ENCODE measurements at regions not wholly inside any gene's neighbourhood (a gene's known extent, or its start where the extent isn't known, plus 50 kb on each side); places are given as distances from the start of the nearest gene placed in this dataset.

DNA sequence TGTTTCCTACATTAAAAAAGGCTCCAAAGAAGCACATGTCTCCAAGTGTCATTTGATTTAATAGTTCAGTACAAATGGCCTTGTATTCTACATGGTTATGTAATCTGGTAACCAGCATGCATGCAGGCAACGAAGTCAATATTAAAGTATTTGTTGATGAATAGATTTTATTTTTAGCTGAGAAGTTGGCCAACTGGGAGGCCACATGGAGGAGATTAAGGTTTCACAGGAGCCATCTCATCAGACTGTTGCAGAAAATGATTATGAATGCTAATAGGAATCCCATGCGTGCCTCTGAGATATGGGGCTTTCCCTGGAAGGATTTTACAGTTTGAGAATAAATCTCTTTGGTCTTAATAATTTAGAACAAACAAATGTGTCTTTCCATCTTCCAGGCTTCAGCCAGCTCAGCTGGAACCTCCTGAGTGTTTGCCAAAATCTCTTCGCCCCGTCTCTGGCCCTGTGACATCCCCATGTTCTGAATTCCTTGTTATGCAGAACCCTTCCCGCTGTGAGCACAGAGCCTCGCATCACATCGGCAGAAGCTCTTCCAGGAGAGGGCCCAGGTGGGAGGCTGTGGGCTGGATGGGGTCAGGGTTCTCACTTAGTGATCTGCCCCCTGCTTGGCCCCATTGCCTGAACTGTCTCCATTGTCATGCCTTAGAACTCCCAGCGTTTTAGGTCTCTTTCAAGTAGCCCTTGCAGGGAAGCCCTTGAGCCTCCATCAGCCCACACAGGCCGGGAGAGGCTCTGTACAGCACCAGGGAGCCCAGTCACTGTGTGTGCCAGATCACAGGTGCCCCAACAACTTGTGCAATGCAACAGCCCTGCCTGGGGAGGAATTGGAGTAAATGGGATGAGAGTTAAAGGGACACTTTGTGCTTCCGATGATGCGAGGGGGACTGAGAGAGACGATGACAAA lies 190.5 kb upstream of the TWIST2 start:
- Mint-ChIP-seq H3K4me1 (ENCODE audit: low read depth) (no peaks in the 10 kb centered on the region), H3K27me3 (ENCODE audit: low read depth) (peaks cover 13% of the 10 kb centered on the region), H3K4me3 (ENCODE audit: unreplicated experiment) (no peak overlapping the region), H3K27ac (ENCODE audit: unreplicated experiment) (no peak overlapping the region), H3K36me3 (ENCODE audit: low read depth) (peaks cover 6% of the 10 kb centered on the region), H3K9me3 (ENCODE audit: low read depth) (peaks cover 4% of the 10 kb centered on the region)
- DNase-seq (ENCODE audit: low spot score), result no peak
- TF ChIP-seq, protein P1, sequence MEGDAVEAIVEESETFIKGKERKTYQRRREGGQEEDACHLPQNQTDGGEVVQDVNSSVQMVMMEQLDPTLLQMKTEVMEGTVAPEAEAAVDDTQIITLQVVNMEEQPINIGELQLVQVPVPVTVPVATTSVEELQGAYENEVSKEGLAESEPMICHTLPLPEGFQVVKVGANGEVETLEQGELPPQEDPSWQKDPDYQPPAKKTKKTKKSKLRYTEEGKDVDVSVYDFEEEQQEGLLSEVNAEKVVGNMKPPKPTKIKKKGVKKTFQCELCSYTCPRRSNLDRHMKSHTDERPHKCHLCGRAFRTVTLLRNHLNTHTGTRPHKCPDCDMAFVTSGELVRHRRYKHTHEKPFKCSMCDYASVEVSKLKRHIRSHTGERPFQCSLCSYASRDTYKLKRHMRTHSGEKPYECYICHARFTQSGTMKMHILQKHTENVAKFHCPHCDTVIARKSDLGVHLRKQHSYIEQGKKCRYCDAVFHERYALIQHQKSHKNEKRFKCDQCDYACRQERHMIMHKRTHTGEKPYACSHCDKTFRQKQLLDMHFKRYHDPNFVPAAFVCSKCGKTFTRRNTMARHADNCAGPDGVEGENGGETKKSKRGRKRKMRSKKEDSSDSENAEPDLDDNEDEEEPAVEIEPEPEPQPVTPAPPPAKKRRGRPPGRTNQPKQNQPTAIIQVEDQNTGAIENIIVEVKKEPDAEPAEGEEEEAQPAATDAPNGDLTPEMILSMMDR (IDR thresholded peaks at IDR 0.05), result no peak

DNA sequence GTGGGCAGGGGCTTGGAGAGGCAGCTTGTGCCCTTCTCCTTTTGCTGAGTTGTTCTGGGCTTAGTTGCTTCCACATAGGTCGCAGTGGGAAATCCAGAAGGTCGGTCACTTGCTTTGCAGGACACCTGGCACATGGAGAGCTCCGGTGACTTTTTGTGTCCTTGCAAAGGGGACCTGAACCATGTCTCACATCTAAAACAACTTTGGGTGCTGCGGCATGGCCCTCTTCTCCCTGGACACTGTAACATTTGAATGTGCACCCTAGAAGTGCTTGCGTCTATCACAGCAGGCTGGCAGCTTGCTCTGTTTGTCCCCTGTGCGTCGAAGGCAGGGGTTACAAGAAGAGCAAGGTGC lies 189.9 kb upstream of the TWIST2 start:
- TF ChIP-seq, protein P1 (IDR thresholded peaks at IDR 0.05), result no peak
- H3K9me3 Mint-ChIP-seq (ENCODE audit: low read depth), result peaks cover 4% of the 10 kb centered on the region
- no peak for DNase-seq (ENCODE audit: low spot score)
- H3K4me3 Mint-ChIP-seq (ENCODE audit: unreplicated experiment), result no peak overlapping the region
- peaks cover 15% of the 10 kb centered on the region for H3K27me3 Mint-ChIP-seq (ENCODE audit: low read depth)
- peaks cover 6% of the 10 kb centered on the region for H3K36me3 Mint-ChIP-seq (ENCODE audit: low read depth)
- H3K4me1 Mint-ChIP-seq (ENCODE audit: low read depth), result no peaks in the 10 kb centered on the region
- no peak overlapping the region for H3K27ac Mint-ChIP-seq (ENCODE audit: unreplicated experiment)

GRCh38 chr2:238658820-238659219 lies 189.1 kb upstream of the TWIST2 start:
- TF ChIP-seq, protein P1 (IDR thresholded peaks at IDR 0.05), result no peak
- Mint-ChIP-seq H3K36me3 (ENCODE audit: low read depth) (peaks cover 6% of the 10 kb centered on the region), H3K27ac (ENCODE audit: unreplicated experiment) (no peak overlapping the region), H3K27me3 (ENCODE audit: low read depth) (peaks cover 12% of the 10 kb centered on the region), H3K9me3 (ENCODE audit: low read depth) (peaks cover 5% of the 10 kb centered on the region), H3K4me3 (ENCODE audit: unreplicated experiment) (no peak overlapping the region), H3K4me1 (ENCODE audit: low read depth) (no peaks in the 10 kb centered on the region)
- no peak for DNase-seq (ENCODE audit: low spot score)

DNA sequence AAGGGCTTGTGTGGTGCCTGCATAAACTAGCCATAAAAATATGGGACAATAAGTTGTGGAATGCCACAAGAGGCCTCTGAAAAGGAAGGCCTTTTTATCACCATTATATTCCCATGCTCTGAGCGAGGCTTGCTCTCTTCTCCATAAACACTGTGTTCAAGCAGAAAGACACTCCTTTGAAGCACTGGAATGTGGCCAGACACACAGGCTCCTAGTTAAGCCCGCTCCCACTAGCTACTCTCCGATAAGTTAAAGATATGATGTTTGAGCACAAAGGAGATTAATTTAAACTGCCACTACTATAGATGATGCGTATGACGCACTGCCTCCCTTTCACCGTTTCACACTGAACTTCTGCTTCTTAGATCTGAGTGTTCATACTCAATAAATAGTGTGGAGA lies 188.7 kb upstream of the TWIST2 start:
- Mint-ChIP-seq H3K4me1 (ENCODE audit: low read depth) (no peaks in the 10 kb centered on the region), H3K27ac (ENCODE audit: unreplicated experiment) (no peak overlapping the region), H3K27me3 (ENCODE audit: low read depth) (peaks cover 12% of the 10 kb centered on the region), H3K4me3 (ENCODE audit: unreplicated experiment) (no peak overlapping the region), H3K36me3 (ENCODE audit: low read depth) (peaks cover 6% of the 10 kb centered on the region), H3K9me3 (ENCODE audit: low read depth) (peaks cover 6% of the 10 kb centered on the region)
- DNase-seq (ENCODE audit: low spot score), result no peak
- TF ChIP-seq, protein P1 (IDR thresholded peaks at IDR 0.05), result no peak

DNA sequence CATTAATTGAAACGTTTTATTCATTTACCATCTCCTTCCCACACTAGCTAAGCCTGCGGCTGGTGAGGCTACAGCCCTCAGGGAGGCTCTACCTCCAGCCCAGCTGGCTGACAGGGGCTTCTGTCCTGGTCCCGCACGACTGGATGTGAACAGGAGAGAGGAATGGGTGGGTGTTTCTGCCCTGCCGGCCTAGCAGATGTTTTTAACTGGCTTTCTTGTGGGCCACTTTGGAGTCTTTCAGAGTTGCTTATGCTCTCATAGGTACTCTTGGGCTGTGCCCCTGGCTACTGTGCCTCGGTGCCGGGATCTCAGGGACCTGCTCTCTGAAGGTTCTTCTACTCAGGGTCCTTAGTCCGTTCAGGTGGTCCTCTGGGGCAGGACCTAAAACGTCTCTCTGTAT lies 184.3 kb upstream of the TWIST2 start:
- peaks cover 17% of the 10 kb centered on the region for H3K9me3 Mint-ChIP-seq (ENCODE audit: low read depth)
- no peaks in the 10 kb centered on the region for H3K4me1 Mint-ChIP-seq (ENCODE audit: low read depth)
- H3K4me3 Mint-ChIP-seq (ENCODE audit: unreplicated experiment), result no peak overlapping the region
- peaks cover 3% of the 10 kb centered on the region for H3K36me3 Mint-ChIP-seq (ENCODE audit: low read depth)
- TF ChIP-seq, protein P1 (IDR thresholded peaks at IDR 0.05), result no peak
- H3K27me3 Mint-ChIP-seq (ENCODE audit: low read depth), result peaks cover 22% of the 10 kb centered on the region
- DNase-seq (ENCODE audit: low spot score), result no peak
- H3K27ac Mint-ChIP-seq (ENCODE audit: unreplicated experiment), result no peak overlapping the region
